ENCODE measurements at regions not wholly inside any gene's neighbourhood (a gene's known extent, or its start where the extent isn't known, plus 50 kb on each side); places are given as distances from the start of the nearest gene placed in this dataset.

- no peak overlapping the region for H3K4me2 ChIP-seq (ENCODE audit: insufficient read depth, low read length)
- TF ChIP-seq MYC (IDR thresholded peaks at IDR 0.05; ENCODE audit: low read depth, low read length) (no peak), CTCF (IDR thresholded peaks at IDR 0.05; ENCODE audit: extremely low read depth in 1 of 2, insufficient read depth in 1 of 2, low read depth in 1 of 2, low read length in 2 of 2) (no peak), POLR2AphosphoS5 (IDR thresholded peaks at IDR 0.05; ENCODE audit: insufficient read depth, low read depth, low read length) (no peak), JUN (IDR thresholded peaks at IDR 0.05; ENCODE audit: borderline replicate concordance, insufficient read depth, insufficient read length, low read depth) (no peak), MAX (IDR thresholded peaks at IDR 0.05; ENCODE audit: insufficient read depth, insufficient read length) (no peak), GATA2 (IDR thresholded peaks at IDR 0.05; ENCODE audit: insufficient read depth, insufficient read length, low read depth, low read length) (no peak), POLR2A (IDR thresholded peaks at IDR 0.05; ENCODE audit: low read depth, low read length) (no peak), EZH2 (IDR thresholded peaks at IDR 0.05; ENCODE audit: borderline replicate concordance, low read depth, low read length, severe bottlenecking) (no peak), FOS (IDR thresholded peaks at IDR 0.05; ENCODE audit: borderline replicate concordance, insufficient read depth, low read length) (no peak)
- H3K9me1 ChIP-seq (replicated peaks; ENCODE audit: control insufficient read depth, extremely low read depth, insufficient read depth, low read length), result no peaks in the 10 kb centered on the region
- CTCF ChIA-PET, result interaction anchor here (1.8 to 2.2 kb wide), 2 partner anchors 333 to 617 kb away, joined by 6 to 13 read pairs; no protein-coding TSS in a partner anchor
- H3K27me3 ChIP-seq (ENCODE audit: control insufficient read depth in 2 of 2, insufficient read depth in 2 of 2, low read length in 2 of 2), result peaks cover 8 to 16% of the 10 kb centered on the region in 2 experiments
- peaks cover 2% of the 10 kb centered on the region for H3K4me1 ChIP-seq (ENCODE audit: control insufficient read depth, extremely low read depth, insufficient read depth, low read length)
- DNase-seq (ENCODE audit: low read depth, low spot score), result no peak
- no peak overlapping the region for H3K4me3 ChIP-seq (replicated peaks in 1 of 3; ENCODE audit: insufficient read depth in 1 of 3, low read depth in 1 of 3, low read length in 3 of 3)
- POLR2A ChIA-PET, result no interaction called here
- no peak overlapping the region for H3K27ac ChIP-seq (ENCODE audit: insufficient read depth, low read depth, low read length)
- H4K20me1 ChIP-seq (replicated peaks; ENCODE audit: control insufficient read depth, extremely low read depth, insufficient read depth, low read length), result no peaks in the 10 kb centered on the region
- intact Hi-C loops (cut with micrococcal nuclease), result no loop called here
- no peak overlapping the region for H2AFZ ChIP-seq (ENCODE audit: low read depth, low read length)
- H3K9me3 ChIP-seq (replicated peaks; ENCODE audit: control insufficient read depth, insufficient read depth, low read length), result no peaks in the 10 kb centered on the region
- no peaks in the 10 kb centered on the region for H3K79me2 ChIP-seq (ENCODE audit: control insufficient read depth, insufficient read depth, low read length)
- no peak for FAIRE-seq
- dilution Hi-C loops (cut with MboI; ENCODE audit: extremely low pct_ligation_motif_present, low sequenced_read_pairs), result no loop called here
- no TSS peak for BruUV-seq (replicated peaks)
- H3K36me3 ChIP-seq (ENCODE audit: control insufficient read depth in 2 of 2, extremely low read depth in 1 of 2, insufficient read depth in 2 of 2, low read length in 2 of 2), result no peaks in the 10 kb centered on the region
- H3K9ac ChIP-seq (replicated peaks; ENCODE audit: extremely low read depth, insufficient read depth, low read length), result no peak overlapping the region
These were observed 458.2 kb upstream of the RUNX1 start for GRCh38 chr21:35507181-35507759.

All from endothelial cell of umbilical vein (primary cell).